ENCODE measurements at regions not wholly inside any gene's neighbourhood (a gene's known extent, or its start where the extent isn't known, plus 50 kb on each side); places are given as distances from the start of the nearest gene placed in this dataset.

DNA sequence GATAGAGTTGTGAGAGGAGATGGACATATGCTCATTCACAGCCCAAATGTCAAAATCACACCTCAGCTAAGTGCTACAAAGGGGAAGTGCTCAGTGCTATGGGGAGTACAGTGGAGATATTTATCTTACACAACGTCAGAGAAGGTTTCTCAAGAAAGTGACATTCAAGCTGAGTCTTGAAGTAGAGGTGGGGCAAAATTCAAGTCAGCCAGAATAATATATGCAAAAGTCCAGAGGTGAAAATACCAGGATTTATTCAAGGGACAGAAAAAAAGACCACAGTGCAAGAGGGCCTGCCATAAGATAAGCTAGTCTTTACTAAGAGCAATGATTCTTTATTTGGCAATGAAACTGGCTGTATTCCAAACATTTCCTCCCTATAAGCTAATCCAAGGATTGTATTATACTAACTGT lies 327.8 kb upstream of the PIK3R1 start:
- DNase-seq = peak in 1 of 2 donors; percentile 3
- no peaks in the 10 kb centered on the region for H3K36me3 ChIP-seq (ENCODE audit: control insufficient read depth in 1 of 2, insufficient read depth in 2 of 2, low read length in 2 of 2)
- no peak overlapping the region for H3K9ac ChIP-seq (ENCODE audit: low read length)
- H3K79me1 ChIP-seq (ENCODE audit: low read length) = no peaks in the 10 kb centered on the region
- H3K14ac ChIP-seq (ENCODE audit: low read length) = no peak overlapping the region
- H2BK5ac ChIP-seq (ENCODE audit: low read depth, low read length, poor library complexity) = no peak overlapping the region
- no peak overlapping the region for H3K4me3 ChIP-seq (ENCODE audit: low read depth, low read length)
- no CpG with 5 or more reads among the region's 1 CpG for WGBS (ENCODE audit: extremely low coverage, insufficient coverage, insufficient read length)
- H3K27ac ChIP-seq (ENCODE audit: low read depth, low read length) = no peak overlapping the region
- H3K4ac ChIP-seq (ENCODE audit: low read depth, low read length) = no peak overlapping the region
- no peak overlapping the region for H2BK12ac ChIP-seq (ENCODE audit: low read length)
- H2AFZ ChIP-seq (ENCODE audit: insufficient read depth, low read length, poor library complexity) = no peak overlapping the region
- no peak overlapping the region for H3K23ac ChIP-seq (ENCODE audit: low read length)
- no peaks in the 10 kb centered on the region for H3K79me2 ChIP-seq (ENCODE audit: control insufficient read depth, insufficient read depth, low read length, poor library complexity)
- H2AK5ac ChIP-seq (ENCODE audit: low read length) = no peak overlapping the region
- no peak overlapping the region for H4K12ac ChIP-seq (ENCODE audit: low read depth, low read length)
- no peak overlapping the region for H4K91ac ChIP-seq (ENCODE audit: low read depth, low read length)
- no peak overlapping the region for H4K8ac ChIP-seq (ENCODE audit: low read depth, low read length)
- no peaks in the 10 kb centered on the region for H3K9me3 ChIP-seq (ENCODE audit: insufficient read depth, low read depth, low read length)
- no peak overlapping the region for H2BK120ac ChIP-seq (ENCODE audit: insufficient read depth, low read length, poor library complexity)
- peaks cover 0 to 2% of the 10 kb centered on the region in 2 experiments for H3K4me1 ChIP-seq (ENCODE audit: control insufficient read depth in 1 of 2, insufficient read depth in 2 of 2, low read length in 2 of 2)
- no peaks in the 10 kb centered on the region for H3K27me3 ChIP-seq (ENCODE audit: insufficient read depth, low read length)
- H3K4me2 ChIP-seq (ENCODE audit: low read length) = no peak overlapping the region
- H3K18ac ChIP-seq (ENCODE audit: low read length) = no peak overlapping the region

DNA sequence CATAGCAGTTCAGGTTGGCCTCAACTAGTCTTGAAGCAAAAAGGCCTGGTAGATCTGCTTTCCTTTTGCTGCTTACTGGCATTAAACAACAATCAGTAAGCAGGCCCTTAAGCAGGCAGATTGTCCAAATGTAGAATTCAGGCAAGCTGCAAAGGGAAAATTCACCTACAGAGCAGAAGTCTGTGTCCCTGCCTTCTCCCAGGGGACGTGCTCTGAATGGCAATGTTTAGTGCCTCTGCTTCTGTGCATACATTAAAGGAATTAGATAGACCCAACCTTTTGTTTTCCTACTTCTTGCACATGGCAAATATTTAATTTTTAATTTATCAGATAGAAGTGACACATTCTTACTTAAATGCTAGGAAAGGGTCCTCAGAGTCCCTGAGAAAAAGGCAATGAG lies 328.8 kb upstream of the PIK3R1 start:
- Histone ChIP-seq H3K9ac (ENCODE audit: low read length) (no peak overlapping the region), H2AK5ac (ENCODE audit: low read length) (no peak overlapping the region), H3K18ac (ENCODE audit: low read length) (no peak overlapping the region), H2BK12ac (ENCODE audit: low read length) (no peak overlapping the region), H3K27ac (ENCODE audit: low read depth, low read length) (no peak overlapping the region), H3K4me2 (ENCODE audit: low read length) (no peak overlapping the region), H3K27me3 (ENCODE audit: insufficient read depth, low read length) (no peaks in the 10 kb centered on the region), H2BK5ac (ENCODE audit: low read depth, low read length, poor library complexity) (no peak overlapping the region), H2AFZ (ENCODE audit: insufficient read depth, low read length, poor library complexity) (no peak overlapping the region), H2BK120ac (ENCODE audit: insufficient read depth, low read length, poor library complexity) (no peak overlapping the region), H3K9me3 (ENCODE audit: insufficient read depth, low read depth, low read length) (no peaks in the 10 kb centered on the region), H3K4me3 (ENCODE audit: low read depth, low read length) (no peak overlapping the region), H3K36me3 (ENCODE audit: control insufficient read depth in 1 of 2, insufficient read depth in 2 of 2, low read length in 2 of 2) (no peaks in the 10 kb centered on the region), H3K79me2 (ENCODE audit: control insufficient read depth, insufficient read depth, low read length, poor library complexity) (no peaks in the 10 kb centered on the region), H3K4ac (ENCODE audit: low read depth, low read length) (no peak overlapping the region), H4K8ac (ENCODE audit: low read depth, low read length) (no peak overlapping the region), H3K4me1 (ENCODE audit: control insufficient read depth in 1 of 2, insufficient read depth in 2 of 2, low read length in 2 of 2) (peaks cover 0 to 2% of the 10 kb centered on the region in 2 experiments), H3K14ac (ENCODE audit: low read length) (no peak overlapping the region), H3K79me1 (ENCODE audit: low read length) (peaks cover 1% of the 10 kb centered on the region), H4K91ac (ENCODE audit: low read depth, low read length) (no peak overlapping the region), H3K23ac (ENCODE audit: low read length) (no peak overlapping the region), H4K12ac (ENCODE audit: low read depth, low read length) (no peak overlapping the region)
- WGBS (ENCODE audit: extremely low coverage, insufficient coverage, insufficient read length) = no CpG with 5 or more reads among the region's 1 CpG
- no peak for DNase-seq

DNA sequence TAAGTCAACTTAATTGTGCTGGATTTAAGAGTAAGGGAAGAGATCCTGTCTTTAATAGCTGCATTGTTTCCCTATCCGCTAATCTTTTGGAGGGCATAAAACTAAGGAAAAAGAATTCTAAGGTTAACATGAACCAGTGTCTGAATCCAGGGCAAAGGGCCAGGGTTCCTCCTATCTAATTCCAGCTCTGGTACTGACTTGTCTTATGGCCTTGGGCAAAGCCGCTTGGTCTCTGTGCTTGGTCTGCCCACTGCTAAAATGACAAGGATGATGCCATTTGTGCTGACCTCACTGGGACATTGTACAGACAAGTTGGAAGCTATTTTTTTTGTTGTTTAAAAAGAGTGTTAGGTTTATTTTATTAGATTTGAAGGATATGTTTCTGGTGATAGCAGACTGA lies 334.7 kb upstream of the PIK3R1 start:
- no peak overlapping the region for H3K4ac ChIP-seq (ENCODE audit: low read depth, low read length)
- no peak overlapping the region for H3K4me2 ChIP-seq (ENCODE audit: low read length)
- H2BK12ac ChIP-seq (ENCODE audit: low read length) = no peak overlapping the region
- H3K9me3 ChIP-seq (ENCODE audit: insufficient read depth, low read depth, low read length) = peaks cover 2% of the 10 kb centered on the region
- no peak overlapping the region for H4K12ac ChIP-seq (ENCODE audit: low read depth, low read length)
- no peak overlapping the region for H3K9ac ChIP-seq (ENCODE audit: low read length)
- no peak overlapping the region for H3K4me3 ChIP-seq (ENCODE audit: low read depth, low read length)
- H3K79me1 ChIP-seq (ENCODE audit: low read length) = peaks cover 3% of the 10 kb centered on the region
- peaks cover 4 to 5% of the 10 kb centered on the region in 2 experiments for H3K4me1 ChIP-seq (ENCODE audit: control insufficient read depth in 1 of 2, insufficient read depth in 2 of 2, low read length in 2 of 2)
- H2BK5ac ChIP-seq (ENCODE audit: low read depth, low read length, poor library complexity) = peak overlapping the region; percentile 45
- H2AFZ ChIP-seq (ENCODE audit: insufficient read depth, low read length, poor library complexity) = no peak overlapping the region
- no peak overlapping the region for H3K23ac ChIP-seq (ENCODE audit: low read length)
- WGBS (ENCODE audit: extremely low coverage, insufficient coverage, insufficient read length) = no CpG with 5 or more reads among the region's 2 CpGs
- H2BK120ac ChIP-seq (ENCODE audit: insufficient read depth, low read length, poor library complexity) = no peak overlapping the region
- H4K91ac ChIP-seq (ENCODE audit: low read depth, low read length) = no peak overlapping the region
- no peak for DNase-seq
- H3K27me3 ChIP-seq (ENCODE audit: insufficient read depth, low read length) = no peaks in the 10 kb centered on the region
- no peaks in the 10 kb centered on the region for H3K36me3 ChIP-seq (ENCODE audit: control insufficient read depth in 1 of 2, insufficient read depth in 2 of 2, low read length in 2 of 2)
- no peak overlapping the region for H3K14ac ChIP-seq (ENCODE audit: low read length)
- H2AK5ac ChIP-seq (ENCODE audit: low read length) = no peak overlapping the region
- H3K27ac ChIP-seq (ENCODE audit: low read depth, low read length) = no peak overlapping the region
- H3K79me2 ChIP-seq (ENCODE audit: control insufficient read depth, insufficient read depth, low read length, poor library complexity) = no peaks in the 10 kb centered on the region
- H3K18ac ChIP-seq (ENCODE audit: low read length) = no peak overlapping the region
- no peak overlapping the region for H4K8ac ChIP-seq (ENCODE audit: low read depth, low read length)

GRCh38 chr5:67880511-67880805 lies 335.1 kb upstream of the PIK3R1 start:
- Histone ChIP-seq H3K27me3 (ENCODE audit: insufficient read depth, low read length) (no peaks in the 10 kb centered on the region), H3K79me1 (ENCODE audit: low read length) (peaks cover 3% of the 10 kb centered on the region), H4K12ac (ENCODE audit: low read depth, low read length) (no peak overlapping the region), H4K8ac (ENCODE audit: low read depth, low read length) (no peak overlapping the region), H3K23ac (ENCODE audit: low read length) (no peak overlapping the region), H2BK120ac (ENCODE audit: insufficient read depth, low read length, poor library complexity) (no peak overlapping the region), H3K18ac (ENCODE audit: low read length) (no peak overlapping the region), H3K27ac (ENCODE audit: low read depth, low read length) (no peak overlapping the region), H2AFZ (ENCODE audit: insufficient read depth, low read length, poor library complexity) (no peak overlapping the region), H3K79me2 (ENCODE audit: control insufficient read depth, insufficient read depth, low read length, poor library complexity) (no peaks in the 10 kb centered on the region), H3K9ac (ENCODE audit: low read length) (no peak overlapping the region), H4K91ac (ENCODE audit: low read depth, low read length) (no peak overlapping the region), H3K9me3 (ENCODE audit: insufficient read depth, low read depth, low read length) (peaks cover 2% of the 10 kb centered on the region), H3K4ac (ENCODE audit: low read depth, low read length) (no peak overlapping the region), H2BK12ac (ENCODE audit: low read length) (no peak overlapping the region), H3K4me2 (ENCODE audit: low read length) (no peak overlapping the region), H3K14ac (ENCODE audit: low read length) (no peak overlapping the region), H2BK5ac (ENCODE audit: low read depth, low read length, poor library complexity) (peak overlapping the region; percentile 45), H2AK5ac (ENCODE audit: low read length) (no peak overlapping the region), H3K4me1 (ENCODE audit: control insufficient read depth in 1 of 2, insufficient read depth in 2 of 2, low read length in 2 of 2) (peaks cover 4 to 5% of the 10 kb centered on the region in 2 experiments), H3K36me3 (ENCODE audit: control insufficient read depth in 1 of 2, insufficient read depth in 2 of 2, low read length in 2 of 2) (no peaks in the 10 kb centered on the region), H3K4me3 (ENCODE audit: low read depth, low read length) (no peak overlapping the region)
- DNase-seq = no peak
- WGBS (ENCODE audit: extremely low coverage, insufficient coverage, insufficient read length) = no CpG with 5 or more reads among the region's 2 CpGs
